Fibroblast of lung (primary cell): ENCODE measurements at regions not wholly inside any gene's neighbourhood (a gene's known extent, or its start where the extent isn't known, plus 50 kb on each side); places are given as distances from the start of the nearest gene placed in this dataset.

Experiments used
- EZH2 ChIP-seq: IDR thresholded peaks from 2 replicates; pipeline ENCODE4 v1.5.1; 2012; ENCODE audit warnings: low read length, control low read depth, mild to moderate bottlenecking; ENCODE audit errors: missing control alignments
- TF ChIP-seq, protein P1 (sequence below), 2 donors: IDR thresholded peaks in 1 of 2; conservative IDR thresholded peaks in 1 of 2; 1 replicate in 1 of 2; 2 replicates in 1 of 2; pipeline ENCODE4 v1.5.1; 2011 to 2012; ENCODE audit warnings: low read length in 2 of 2, control low read depth in 1 of 2, inconsistent platforms in 1 of 2, low read depth in 1 of 2, mild to moderate bottlenecking in 1 of 2

GRCh38 chr21:31425138-31425537, 81.1 kb upstream of the TIAM1 start:
- TF ChIP-seq, protein P1, sequence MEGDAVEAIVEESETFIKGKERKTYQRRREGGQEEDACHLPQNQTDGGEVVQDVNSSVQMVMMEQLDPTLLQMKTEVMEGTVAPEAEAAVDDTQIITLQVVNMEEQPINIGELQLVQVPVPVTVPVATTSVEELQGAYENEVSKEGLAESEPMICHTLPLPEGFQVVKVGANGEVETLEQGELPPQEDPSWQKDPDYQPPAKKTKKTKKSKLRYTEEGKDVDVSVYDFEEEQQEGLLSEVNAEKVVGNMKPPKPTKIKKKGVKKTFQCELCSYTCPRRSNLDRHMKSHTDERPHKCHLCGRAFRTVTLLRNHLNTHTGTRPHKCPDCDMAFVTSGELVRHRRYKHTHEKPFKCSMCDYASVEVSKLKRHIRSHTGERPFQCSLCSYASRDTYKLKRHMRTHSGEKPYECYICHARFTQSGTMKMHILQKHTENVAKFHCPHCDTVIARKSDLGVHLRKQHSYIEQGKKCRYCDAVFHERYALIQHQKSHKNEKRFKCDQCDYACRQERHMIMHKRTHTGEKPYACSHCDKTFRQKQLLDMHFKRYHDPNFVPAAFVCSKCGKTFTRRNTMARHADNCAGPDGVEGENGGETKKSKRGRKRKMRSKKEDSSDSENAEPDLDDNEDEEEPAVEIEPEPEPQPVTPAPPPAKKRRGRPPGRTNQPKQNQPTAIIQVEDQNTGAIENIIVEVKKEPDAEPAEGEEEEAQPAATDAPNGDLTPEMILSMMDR (conservative IDR thresholded peaks at IDR 0.05 in 1 of 2, IDR thresholded peaks at IDR 0.05 in 1 of 2; ENCODE audit: low read depth in 1 of 2, low read length in 2 of 2): no peak
- no peak for TF ChIP-seq EZH2
